Liver (tissue), 8 donors: ENCODE measurements at regions not wholly inside any gene's neighbourhood (a gene's known extent, or its start where the extent isn't known, plus 50 kb on each side); places are given as distances from the start of the nearest gene placed in this dataset.

Experiments used
- DNase-seq: peaks from one replicate; pipeline ENCODE4 v3.0.0-alpha.2; 2017; ENCODE audit warnings: low spot score
- H3K27ac ChIP-seq, 2 donors: one replicate each; pipeline ENCODE4 v1.7.0; 2013; ENCODE audit warnings: inconsistent platforms in 2 of 2, low read length in 2 of 2, control low read depth in 1 of 2, low read depth in 1 of 2, mild to moderate bottlenecking in 1 of 2
- H3K27me3 ChIP-seq, 4 donors: one replicate each; pipeline versions ENCODE4 v1.6.1 to v1.7.0; 2013; ENCODE audit warnings: low read length in 3 of 4, inconsistent platforms in 1 of 4, mild to moderate bottlenecking in 1 of 4, moderate library complexity in 1 of 4; ENCODE audit not compliant: control insufficient read depth in 4 of 4, insufficient read depth in 4 of 4
- H3K36me3 ChIP-seq, 4 donors: one replicate each; pipeline versions ENCODE4 v1.6.1 to v1.7.0; 2013; ENCODE audit warnings: low read length in 3 of 4, mild to moderate bottlenecking in 3 of 4, low read depth in 1 of 4, moderate library complexity in 1 of 4; ENCODE audit not compliant: control insufficient read depth in 4 of 4, insufficient read depth in 3 of 4
- H3K4me1 ChIP-seq, 4 donors: one replicate each; pipeline versions ENCODE4 v1.6.1 to v1.7.0; 2013; ENCODE audit warnings: low read length in 3 of 4, mild to moderate bottlenecking in 3 of 4, moderate library complexity in 1 of 4; ENCODE audit not compliant: control insufficient read depth in 4 of 4, insufficient read depth in 4 of 4
- H3K4me3 ChIP-seq, 3 donors: one replicate each; pipeline versions ENCODE4 v1.6.1 to v1.7.0; 2013; ENCODE audit warnings: low read length in 3 of 3, control low read depth in 1 of 3, low read depth in 1 of 3, mild to moderate bottlenecking in 1 of 3
- H3K9ac ChIP-seq, 2 donors: one replicate each; pipeline ENCODE4 v1.7.0; 2013; ENCODE audit warnings: low read length in 2 of 2, mild to moderate bottlenecking in 2 of 2, moderate library complexity in 2 of 2, control low read depth in 1 of 2, low read depth in 1 of 2
- H3K9me3 ChIP-seq, 4 donors: one replicate each; pipeline versions ENCODE4 v1.6.1 to v1.7.0; 2013; ENCODE audit warnings: low read length in 3 of 4; ENCODE audit not compliant: control insufficient read depth in 4 of 4
- ATF3 ChIP-seq: IDR thresholded peaks from 2 replicates; pipeline ENCODE4 v1.6.1; 2016; ENCODE audit warnings: antibody characterized with exemption
- CTCF ChIP-seq: fragments of 150-350 bp; IDR thresholded peaks from 2 replicates; pipeline ENCODE4 v1.5.1; 2017; ENCODE audit warnings: improper control_type of control experiment, low read depth, low read length; ENCODE audit not compliant: missing input control
- EGR1 ChIP-seq, 2 donors: IDR thresholded peaks; 2 replicates each; pipeline ENCODE4 v1.6.1; 2016 to 2018; ENCODE audit warnings: antibody characterized with exemption in 2 of 2, low read depth in 2 of 2
- FOXA1 ChIP-seq: IDR thresholded peaks from 2 replicates; pipeline ENCODE4 v1.6.1; 2016; ENCODE audit warnings: antibody characterized with exemption
- FOXA2 ChIP-seq: IDR thresholded peaks from 2 replicates; pipeline ENCODE4 v1.6.1; 2016; ENCODE audit warnings: antibody characterized with exemption
- GABPA ChIP-seq, 2 donors: IDR thresholded peaks in 1 of 2; conservative IDR thresholded peaks in 1 of 2; 2 replicates each; pipeline ENCODE4 v1.6.1; 2016; ENCODE audit warnings: antibody characterized with exemption in 2 of 2, mild to moderate bottlenecking in 1 of 2, moderate library complexity in 1 of 2
- HNF4A ChIP-seq, 2 donors: conservative IDR thresholded peaks; 2 replicates each; pipeline ENCODE4 v1.6.1; 2016; ENCODE audit warnings: antibody characterized with exemption in 2 of 2, mild to moderate bottlenecking in 2 of 2
- HNF4G ChIP-seq: IDR thresholded peaks from 2 replicates; pipeline ENCODE4 v1.6.1; 2016; ENCODE audit warnings: antibody characterized with exemption
- JUND ChIP-seq, 2 donors: IDR thresholded peaks; 2 replicates each; pipeline ENCODE4 v1.6.1; 2016; ENCODE audit warnings: antibody characterized with exemption in 2 of 2
- MAX ChIP-seq: IDR thresholded peaks from 2 replicates; pipeline ENCODE4 v1.6.1; 2016; ENCODE audit warnings: antibody characterized with exemption
- NR2F2 ChIP-seq: IDR thresholded peaks from 2 replicates; pipeline ENCODE4 v1.6.1; 2016; ENCODE audit warnings: antibody characterized with exemption
- RAD21 ChIP-seq, 2 donors: IDR thresholded peaks; 2 replicates each; pipeline ENCODE4 v1.6.1; 2016; ENCODE audit warnings: antibody characterized with exemption in 2 of 2, mild to moderate bottlenecking in 2 of 2
- REST ChIP-seq: IDR thresholded peaks from 2 replicates; pipeline ENCODE4 v1.6.1; 2016; ENCODE audit warnings: antibody characterized with exemption, mild to moderate bottlenecking
- RXRA ChIP-seq, 2 donors: IDR thresholded peaks; 2 replicates each; pipeline ENCODE4 v1.6.1; 2017 to 2018; ENCODE audit warnings: antibody characterized with exemption in 2 of 2, mild to moderate bottlenecking in 1 of 2
- SP1 ChIP-seq: IDR thresholded peaks from 2 replicates; pipeline ENCODE4 v1.6.1; 2018; ENCODE audit warnings: antibody characterized with exemption, mild to moderate bottlenecking
- TAF1 ChIP-seq: conservative IDR thresholded peaks from 2 replicates; pipeline ENCODE4 v1.6.1; 2016; ENCODE audit warnings: antibody characterized with exemption, mild to moderate bottlenecking
- YY1 ChIP-seq: IDR thresholded peaks from 2 replicates; pipeline ENCODE4 v1.6.1; 2016; ENCODE audit warnings: antibody characterized with exemption, mild to moderate bottlenecking
- WGBS: extraction: QIAGEN DNeasy Blood & Tissue Kit; methylation state at CpG from one replicate; pipeline ENCODE4 v1.1.7; 2013; 5-methylcytosine and 5-hydroxymethylcytosine counted together
- donor health status: healthy.
- donor health status: healthy.
- donor health status: healthy.
- donor health status: healthy.
- donor health status: healthy.

- no peak overlapping the region for H3K4me3 ChIP-seq
- no peaks in the 10 kb centered on the region for H3K9me3 ChIP-seq
- peaks cover 0 to 14% (median 2%) of the 10 kb centered on the region in 4 donors for H3K27me3 ChIP-seq
- H3K4me1 ChIP-seq: no peaks in the 10 kb centered on the region
- H3K36me3 ChIP-seq: no peaks in the 10 kb centered on the region
- TF ChIP-seq ATF3: no peak
- no peak for TF ChIP-seq RXRA (IDR thresholded peaks at IDR 0.05)
- TF ChIP-seq EGR1 (IDR thresholded peaks at IDR 0.05; ENCODE audit: low read depth in 2 of 2): no peak
- no peak for TF ChIP-seq JUND (IDR thresholded peaks at IDR 0.05)
- TF ChIP-seq CTCF: no peak
- TF ChIP-seq YY1: no peak
- no peak for TF ChIP-seq RAD21 (IDR thresholded peaks at IDR 0.05)
- no peak for TF ChIP-seq TAF1
- no peak for TF ChIP-seq HNF4G
- TF ChIP-seq SP1: no peak
- TF ChIP-seq FOXA2: no peak
- TF ChIP-seq MAX: no peak
- no peak overlapping the region for H3K27ac ChIP-seq
- no peak for DNase-seq
- 74% methylated on average over 15 of the region's 15 CpGs for WGBS
- H3K9ac ChIP-seq: no peak overlapping the region
Observed at GRCh38 chr16:86052115-86052670, 153.2 kb downstream of the IRF8 start.

GRCh38 chr16:86052926-86053325 lies 154.0 kb downstream of the IRF8 start:
- Histone ChIP-seq H3K4me1 (no peaks in the 10 kb centered on the region), H3K9me3 (no peaks in the 10 kb centered on the region), H3K36me3 (no peaks in the 10 kb centered on the region), H3K27me3 (peaks cover 0 to 10% (median 1%) of the 10 kb centered on the region in 4 donors), H3K27ac (no peak overlapping the region), H3K9ac (no peak overlapping the region), H3K4me3 (no peak overlapping the region)
- DNase-seq: no peak
- 74% methylated on average over 6 of the region's 6 CpGs for WGBS
- no peak for TF ChIP-seq NR2F2
- no peak for TF ChIP-seq RAD21 (IDR thresholded peaks at IDR 0.05)
- no peak for TF ChIP-seq CTCF
- no peak for TF ChIP-seq ATF3
- TF ChIP-seq FOXA1: no peak
- no peak for TF ChIP-seq SP1
- no peak for TF ChIP-seq REST
- no peak for TF ChIP-seq FOXA2
- TF ChIP-seq MAX: no peak
- TF ChIP-seq YY1: no peak
- no peak for TF ChIP-seq GABPA (IDR thresholded peaks at IDR 0.05 in 1 of 2, conservative IDR thresholded peaks at IDR 0.05 in 1 of 2)
- TF ChIP-seq HNF4A (conservative IDR thresholded peaks at IDR 0.05): no peak
